ENCODE measurements at regions not wholly inside any gene's neighbourhood (a gene's known extent, or its start where the extent isn't known, plus 50 kb on each side); places are given as distances from the start of the nearest gene placed in this dataset.

DNA sequence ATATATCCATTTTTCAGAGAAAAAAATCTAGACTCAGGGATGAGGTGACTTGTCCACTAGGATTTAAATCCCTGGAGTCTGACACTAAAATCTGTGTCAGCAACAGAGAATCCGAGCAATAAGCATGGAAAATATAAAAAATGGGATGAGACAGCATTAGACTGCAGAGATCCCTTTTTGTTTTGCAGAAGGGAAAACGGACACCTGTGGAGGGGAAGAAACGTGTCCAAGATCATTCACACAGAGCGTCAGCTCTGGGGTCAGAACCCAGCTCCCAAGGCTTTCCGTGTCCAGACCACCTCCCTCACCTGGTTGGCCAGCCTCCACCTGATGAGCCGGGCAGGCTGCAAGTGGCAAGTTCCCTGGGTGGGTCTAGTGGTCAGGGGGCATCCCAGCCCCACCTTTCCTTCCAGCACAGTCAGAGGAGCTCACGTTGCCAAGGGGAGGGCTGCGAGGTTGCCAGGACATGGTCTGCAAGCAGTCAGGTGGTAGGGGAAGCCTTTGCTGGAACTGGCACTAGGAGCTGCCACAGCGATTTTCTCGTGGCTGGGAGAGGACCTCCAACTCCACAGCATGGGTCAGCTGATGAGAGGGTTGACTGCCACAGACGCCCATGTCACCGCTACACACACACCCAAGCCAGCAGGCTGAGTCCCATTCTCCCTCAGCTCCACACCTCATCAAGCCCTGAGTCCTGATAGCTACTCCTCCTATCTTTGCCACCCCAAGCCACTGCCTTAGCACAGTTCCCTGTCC, 65.9 kb upstream of the CPLX2 start:
- no peak for DNase-seq (ENCODE audit: low read depth in 2 of 2)

DNA sequence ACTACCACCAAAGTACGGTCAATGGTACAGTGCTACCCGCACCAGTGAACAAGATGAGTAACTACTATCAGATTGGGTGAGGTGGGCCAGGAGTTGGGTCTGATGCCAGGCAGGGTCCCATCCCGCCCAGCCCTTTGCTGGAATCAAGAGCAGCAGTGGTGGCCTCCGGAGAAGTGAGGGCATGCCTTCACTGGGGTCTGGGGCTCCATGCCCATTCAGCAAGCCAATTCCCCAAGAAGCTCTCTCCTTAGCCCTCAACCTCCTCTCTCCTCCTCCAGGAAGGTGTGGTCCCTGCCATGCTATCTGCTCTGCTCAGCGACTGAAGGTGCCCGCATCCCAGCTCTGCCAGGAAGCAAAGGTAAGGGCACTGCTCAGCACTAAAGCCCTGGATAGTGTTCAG, 62.7 kb upstream of the CPLX2 start:
- DNase-seq (ENCODE audit: low read depth in 2 of 2): no peak

DNA sequence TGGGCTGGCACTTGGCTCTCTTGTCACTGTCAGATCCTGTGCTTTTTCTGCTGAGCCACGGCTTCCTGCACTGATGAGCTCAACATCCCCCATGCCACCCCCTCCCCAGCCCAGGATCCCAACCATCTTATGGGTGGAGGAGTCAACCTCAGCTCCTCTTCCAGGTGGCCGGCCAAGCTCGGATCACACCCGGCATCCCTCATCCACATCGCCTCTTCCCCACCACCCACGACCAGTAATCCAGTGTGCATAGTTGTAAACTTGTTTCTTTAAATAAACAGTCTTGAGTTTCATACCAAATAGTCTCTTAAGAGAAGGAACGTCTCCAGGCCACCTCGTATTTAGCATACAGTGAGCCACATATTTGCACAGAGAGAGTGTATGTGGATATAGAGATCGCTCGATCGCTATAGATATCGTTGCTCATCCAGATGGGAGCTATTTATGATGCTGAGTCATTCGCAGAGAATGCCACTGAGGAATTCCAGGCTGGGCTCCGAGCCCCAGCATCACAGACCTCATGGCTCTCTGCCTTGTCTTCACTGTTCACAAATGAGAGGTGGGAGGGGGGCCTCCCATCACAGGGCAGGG, 61.8 kb upstream of the CPLX2 start:
- DNase-seq (ENCODE audit: low read depth in 2 of 2): no peak

DNA sequence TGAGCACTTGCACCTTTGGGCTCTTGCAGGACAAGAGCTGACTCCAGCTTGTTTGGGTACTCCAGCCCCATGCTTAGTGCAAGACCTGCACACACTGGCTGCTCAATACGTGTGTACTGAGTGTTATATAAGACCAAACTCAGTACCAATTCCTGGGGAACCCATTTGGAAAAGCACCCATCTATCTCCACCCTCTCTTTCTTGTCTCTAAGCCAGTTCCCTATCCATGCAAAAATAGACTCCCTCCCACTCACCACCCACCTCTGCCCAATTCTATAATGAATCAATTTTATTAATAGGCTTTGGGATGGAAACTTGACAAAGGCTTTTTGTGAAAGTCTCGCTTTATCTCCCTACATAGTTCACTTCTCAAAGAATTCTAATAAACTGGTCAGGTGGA, 60.9 kb upstream of the CPLX2 start:
- no peak for DNase-seq (ENCODE audit: low read depth in 2 of 2)

DNA sequence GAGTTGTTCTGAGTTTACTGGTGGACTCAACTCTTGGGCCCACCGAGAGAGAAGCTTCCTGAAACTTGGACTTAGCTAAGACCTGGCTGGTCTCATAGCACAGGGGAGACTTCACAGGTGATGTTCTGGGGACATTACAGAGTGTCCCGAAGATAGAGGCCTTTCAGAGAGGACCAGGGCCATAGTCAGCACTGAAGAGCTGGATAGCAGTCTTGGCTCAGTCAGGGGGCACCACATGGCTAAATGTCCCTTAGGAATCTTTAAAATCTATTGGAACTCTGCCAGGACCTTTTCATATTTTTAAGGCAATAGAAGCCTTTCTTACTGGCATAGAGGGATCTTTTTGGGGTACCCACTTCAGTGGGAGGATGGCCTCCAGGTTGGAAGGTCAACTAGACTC, 59.8 kb upstream of the CPLX2 start:
- no peak for DNase-seq (ENCODE audit: low read depth in 2 of 2)

DNA sequence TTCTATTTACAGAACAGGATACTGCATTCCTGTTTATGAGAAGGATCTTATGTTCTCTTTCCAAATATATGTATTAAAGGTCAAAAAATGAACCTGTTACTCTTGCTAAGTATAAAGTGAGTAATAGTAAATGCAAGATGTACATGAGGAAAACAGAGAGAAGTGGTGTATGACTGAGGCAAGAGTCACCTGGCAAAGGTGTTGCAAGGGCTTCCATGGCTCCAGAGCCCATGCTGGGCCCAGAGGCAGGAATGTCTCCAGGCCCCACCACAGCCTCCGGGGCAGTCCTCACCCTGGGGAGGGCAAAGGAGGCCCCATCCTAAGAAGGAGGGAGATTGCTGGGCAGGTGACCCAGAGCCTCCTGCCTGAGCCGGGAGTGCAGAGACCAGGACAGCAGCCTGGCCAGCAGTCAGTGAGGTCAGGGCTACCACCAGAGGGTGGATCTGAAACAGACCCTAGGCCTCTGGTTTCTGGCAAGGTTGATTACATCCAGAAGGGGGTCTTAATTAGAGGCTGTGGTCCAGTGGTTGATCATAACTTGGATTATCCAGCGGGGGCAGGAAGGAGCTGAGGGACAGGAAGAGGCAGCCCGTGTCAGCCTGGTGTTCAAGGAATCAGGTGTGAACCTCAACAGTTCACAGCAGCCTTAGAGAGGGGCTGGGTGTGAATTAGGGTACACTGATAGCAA, 57.3 kb upstream of the CPLX2 start:
- DNase-seq (ENCODE audit: low read depth in 2 of 2): no peak

DNA sequence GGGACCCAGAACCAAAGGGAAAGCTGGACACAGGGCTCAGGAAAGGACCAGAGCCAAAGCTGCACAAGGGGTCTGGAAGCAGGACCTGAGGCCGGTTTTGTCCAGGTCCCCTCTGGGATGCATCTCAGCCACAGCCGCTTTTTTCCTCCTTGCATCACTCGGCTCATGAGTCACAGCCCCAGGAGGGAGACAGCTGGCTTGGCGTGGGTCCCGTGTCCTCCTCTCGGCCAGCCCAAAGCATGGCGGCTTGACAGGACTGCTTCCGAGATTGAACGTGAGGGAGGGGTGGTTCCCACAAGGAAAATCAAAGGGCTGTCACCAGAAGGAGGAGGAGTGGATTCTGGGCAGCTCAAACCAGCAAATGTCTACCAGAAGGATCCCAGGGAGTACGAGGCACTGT, 56.7 kb upstream of the CPLX2 start:
- no peak for DNase-seq (ENCODE audit: low read depth in 2 of 2)

DNA sequence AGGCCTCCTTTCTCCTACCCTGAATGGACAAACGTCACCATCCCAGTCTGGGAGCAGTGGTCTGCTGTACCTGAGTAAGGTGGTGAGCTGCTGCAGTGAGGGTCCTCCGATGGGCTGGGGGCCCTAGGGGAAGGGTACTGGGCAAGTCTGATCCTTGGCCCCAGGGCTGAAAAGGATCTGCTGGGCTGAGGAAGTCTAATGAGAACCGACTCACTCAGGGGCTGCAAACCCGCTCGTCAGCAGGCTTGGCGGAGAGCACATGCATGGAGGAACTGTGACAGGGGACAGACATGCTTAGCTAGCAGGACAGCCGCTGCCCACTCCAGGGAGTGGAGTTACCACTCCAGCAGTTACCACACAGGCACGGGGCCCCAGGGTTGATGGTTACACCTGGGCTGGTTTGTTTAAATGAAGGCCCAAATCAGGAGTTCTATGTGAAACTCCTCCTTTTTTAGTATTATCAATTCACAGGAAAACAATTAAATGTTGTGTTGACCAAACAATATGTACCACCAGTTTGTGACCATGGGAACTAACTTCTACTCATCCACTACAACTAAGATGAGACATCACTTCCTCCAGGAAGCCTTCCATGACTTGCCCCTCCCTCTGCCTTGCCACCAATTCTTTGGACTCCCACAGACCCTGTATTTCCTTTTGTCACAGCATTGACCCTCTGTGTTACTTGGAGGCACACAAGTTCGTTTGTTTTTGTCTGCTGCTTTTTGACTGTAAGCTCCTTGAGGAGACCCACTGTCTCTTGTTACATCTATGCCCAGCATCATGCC, 56.1 kb upstream of the CPLX2 start:
- no peak for DNase-seq (ENCODE audit: low read depth in 2 of 2)

DNA sequence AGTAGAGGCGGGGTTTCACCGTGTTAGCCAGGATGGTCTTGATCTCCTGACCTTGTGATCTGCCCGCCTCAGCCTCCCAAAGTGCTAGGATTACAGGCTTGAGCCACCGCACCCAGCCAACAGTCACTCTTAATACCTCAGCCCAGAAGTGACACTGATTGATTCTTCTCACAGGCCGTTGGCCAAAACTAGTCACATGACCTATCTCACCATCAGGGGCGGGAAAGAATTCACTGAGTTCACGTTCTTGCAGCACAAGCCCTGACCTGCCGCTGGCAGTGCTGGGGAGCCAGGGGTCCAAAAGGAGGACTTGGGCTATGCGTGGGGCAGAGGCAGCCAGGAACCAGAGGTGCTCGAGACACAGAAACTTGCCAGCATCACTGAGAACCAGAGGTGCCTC, 55.0 kb upstream of the CPLX2 start:
- no peak for DNase-seq (ENCODE audit: low read depth in 2 of 2)

DNA sequence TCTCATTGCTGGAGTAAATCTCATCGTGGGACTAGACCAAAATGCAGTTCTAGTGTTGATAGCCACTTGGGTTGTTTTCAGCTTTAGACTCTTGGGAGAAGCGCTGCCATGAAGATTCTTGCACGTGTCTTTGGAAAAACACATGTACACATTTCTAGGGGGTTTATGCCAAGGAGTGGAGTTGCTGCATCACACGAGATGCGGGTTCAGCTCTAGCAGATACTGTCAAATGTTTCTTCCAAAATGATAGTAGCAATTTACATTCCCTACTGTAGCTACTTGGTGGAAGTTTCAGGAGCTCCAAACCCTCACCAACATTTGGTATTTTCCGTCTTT, 52.3 kb upstream of the CPLX2 start:
- DNase-seq (ENCODE audit: low read depth in 2 of 2): no peak

DNA sequence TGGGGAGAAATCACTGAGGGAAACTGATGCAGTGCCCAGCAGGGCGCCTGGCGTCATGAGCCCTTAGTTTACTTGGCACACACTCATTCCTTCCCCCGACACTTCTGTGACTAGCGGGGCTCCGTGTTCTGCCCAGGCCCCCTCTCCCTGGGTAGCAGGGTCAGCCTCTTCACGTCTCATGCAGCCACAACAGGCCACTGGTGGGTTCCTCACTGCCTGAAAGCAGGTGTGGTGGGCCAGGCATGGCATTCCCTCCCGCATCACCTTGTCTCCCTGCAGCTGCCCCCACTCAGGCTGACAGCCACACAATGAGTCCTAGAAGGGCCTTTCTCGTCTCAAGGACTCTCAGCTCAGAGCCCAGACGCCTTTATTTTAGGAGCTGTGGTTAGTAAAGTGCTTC, 51.1 kb upstream of the CPLX2 start:
- DNase-seq (ENCODE audit: low read depth in 2 of 2): no peak

Data from activated CD4-positive, alpha-beta T cell treated with anti-CD3 and anti-CD28 coated beads for 24 hours (primary cell).